Loucy (cell line): ENCODE measurements at regions not wholly inside any gene's neighbourhood (a gene's known extent, or its start where the extent isn't known, plus 50 kb on each side); places are given as distances from the start of the nearest gene placed in this dataset.

Source experiments
- H2AFZ ChIP-seq: fragments of 200-600 bp; sonication (generic); 2 replicates; pipeline ENCODE4 v1.6.0; 2016; ENCODE audit warnings: antibody characterized with exemption, mild to moderate bottlenecking, low read length, moderate library complexity
- H3F3A ChIP-seq: fragments of 200-600 bp; 2 replicates; pipeline ENCODE4 v1.6.0; 2016; ENCODE audit warnings: antibody characterized with exemption, low read depth, mild to moderate bottlenecking
- H3K27me3 ChIP-seq: fragments of 200-600 bp; sonication (generic); 2 replicates; pipeline ENCODE4 v1.6.1; 2014; ENCODE audit warnings: low read length, mild to moderate bottlenecking; ENCODE audit not compliant: insufficient read depth, poor library complexity, severe bottlenecking
- H3K36me3 ChIP-seq: fragments of 200-600 bp; sonication (generic); 2 replicates; pipeline ENCODE4 v1.6.1; 2016; ENCODE audit warnings: low read length; ENCODE audit not compliant: insufficient read depth
- H3K4me1 ChIP-seq: fragments of 200-600 bp; sonication (generic); 2 replicates; pipeline ENCODE4 v1.5.1; 2014; ENCODE audit warnings: low read length, mild to moderate bottlenecking; ENCODE audit not compliant: insufficient read depth, poor library complexity, severe bottlenecking
- H3K4me2 ChIP-seq: fragments of 200-600 bp; sonication (generic); 2 replicates; pipeline ENCODE4 v1.6.0; 2014; ENCODE audit warnings: antibody characterized with exemption, low read length, low read depth, mild to moderate bottlenecking; ENCODE audit not compliant: poor library complexity, severe bottlenecking
- H3K4me3 ChIP-seq: fragments of 200-600 bp; sonication (generic); 2 replicates; pipeline ENCODE4 v1.5.1; 2014; ENCODE audit warnings: low read length, mild to moderate bottlenecking, mixed read lengths; ENCODE audit not compliant: poor library complexity, severe bottlenecking
- H3K79me2 ChIP-seq: fragments of 200-600 bp; sonication (generic); 2 replicates; pipeline ENCODE4 v1.6.1; 2014; ENCODE audit warnings: low read length; ENCODE audit not compliant: insufficient read depth
- H3K9ac ChIP-seq: fragments of 200-600 bp; sonication (generic); 2 replicates; pipeline ENCODE4 v1.6.0; 2014; ENCODE audit warnings: mild to moderate bottlenecking, low read depth, low read length, moderate library complexity; ENCODE audit not compliant: poor library complexity, severe bottlenecking
- H3K9me2 ChIP-seq: fragments of 200-600 bp; sonication (generic); replicated peaks from 2 replicates; pipeline ENCODE4 v1.6.1; 2016; ENCODE audit warnings: low read depth, low read length, mixed read lengths
- H3K9me3 ChIP-seq: fragments of 200-600 bp; sonication (generic); 2 replicates; pipeline ENCODE4 v1.6.1; 2014; ENCODE audit warnings: mild to moderate bottlenecking, antibody characterized with exemption, low read length, low read depth; ENCODE audit not compliant: insufficient read depth
- H4K20me1 ChIP-seq: fragments of 200-600 bp; sonication (generic); 2 replicates; pipeline ENCODE4 v1.6.0; 2014; ENCODE audit warnings: antibody characterized with exemption, low read length, mild to moderate bottlenecking; ENCODE audit not compliant: insufficient read depth, poor library complexity, severe bottlenecking
- CTCF ChIP-seq: fragments of 200-600 bp; sonication (generic); conservative IDR thresholded peaks from 2 replicates; pipeline ENCODE4 v1.5.1; 2014; ENCODE audit warnings: mild to moderate bottlenecking, antibody characterized with exemption, low read length
- EZH2phosphoT487 ChIP-seq: fragments of 200-600 bp; IDR thresholded peaks from 2 replicates; pipeline ENCODE4 v1.6.1; 2018; ENCODE audit warnings: antibody characterized with exemption, mild to moderate bottlenecking, moderate library complexity, borderline replicate concordance

DNA sequence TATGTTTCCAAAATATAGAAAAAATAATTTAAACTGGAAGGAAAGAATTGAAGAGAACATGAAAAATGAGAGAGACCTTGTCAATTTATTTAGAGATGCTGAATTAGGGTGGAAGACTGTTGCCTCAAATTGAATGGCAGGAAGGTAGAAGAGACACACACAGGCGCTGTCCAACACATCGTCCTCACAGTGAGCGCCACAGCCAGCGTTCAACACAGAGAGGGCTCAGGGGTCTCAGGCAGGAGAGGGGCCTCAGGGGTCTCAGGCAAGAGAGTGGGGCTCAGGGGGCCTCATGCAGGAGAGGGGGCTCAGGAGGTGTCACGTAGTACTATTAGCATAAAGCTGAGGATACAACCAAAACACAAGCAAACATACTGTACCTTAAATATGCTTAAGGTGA is 65.7 kb downstream of the TMEM18 start:
- TF ChIP-seq CTCF, result no peak
- TF ChIP-seq EZH2phosphoT487, result no peak
- no peaks in the 10 kb centered on the region for H3K4me1 ChIP-seq
- H3K79me2 ChIP-seq, result no peaks in the 10 kb centered on the region
- H4K20me1 ChIP-seq, result no peaks in the 10 kb centered on the region
- H3K4me2 ChIP-seq, result no peak overlapping the region
- H3K9ac ChIP-seq, result no peak overlapping the region
- H3F3A ChIP-seq, result no peaks in the 10 kb centered on the region
- no peaks in the 10 kb centered on the region for H3K27me3 ChIP-seq
- no peaks in the 10 kb centered on the region for H3K36me3 ChIP-seq
- H3K4me3 ChIP-seq, result no peak overlapping the region
- no peak overlapping the region for H2AFZ ChIP-seq
- no peaks in the 10 kb centered on the region for H3K9me2 ChIP-seq
- no peaks in the 10 kb centered on the region for H3K9me3 ChIP-seq

DNA sequence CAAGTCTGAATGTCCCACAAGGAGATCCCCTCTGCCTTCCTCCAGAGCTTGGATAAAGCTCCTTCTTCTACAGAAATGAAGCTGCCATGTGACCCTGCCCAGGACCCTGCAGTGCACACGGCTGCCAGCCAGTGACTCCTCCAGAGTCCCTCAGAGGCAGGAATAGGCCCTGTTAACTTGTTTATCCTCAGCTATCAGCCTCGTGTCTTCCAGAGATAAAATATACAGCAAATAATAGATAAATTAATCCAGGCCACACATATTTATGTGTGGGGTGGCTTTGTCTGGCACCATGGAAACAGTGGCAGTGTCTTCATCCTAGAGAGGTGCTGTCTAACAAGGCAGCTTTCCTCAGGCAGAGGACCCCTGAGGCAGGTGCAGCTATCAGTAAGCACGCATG is 66.7 kb downstream of the TMEM18 start:
- H2AFZ ChIP-seq, result no peak overlapping the region
- H3K4me3 ChIP-seq, result no peak overlapping the region
- H3K4me1 ChIP-seq, result no peaks in the 10 kb centered on the region
- H3K9me2 ChIP-seq, result no peaks in the 10 kb centered on the region
- H3K4me2 ChIP-seq, result no peak overlapping the region
- no peak for TF ChIP-seq CTCF
- no peak for TF ChIP-seq EZH2phosphoT487
- H3K9ac ChIP-seq, result no peak overlapping the region
- no peaks in the 10 kb centered on the region for H4K20me1 ChIP-seq
- H3K79me2 ChIP-seq, result no peaks in the 10 kb centered on the region
- H3F3A ChIP-seq, result no peaks in the 10 kb centered on the region
- H3K27me3 ChIP-seq, result no peaks in the 10 kb centered on the region
- H3K36me3 ChIP-seq, result no peaks in the 10 kb centered on the region
- no peaks in the 10 kb centered on the region for H3K9me3 ChIP-seq

DNA sequence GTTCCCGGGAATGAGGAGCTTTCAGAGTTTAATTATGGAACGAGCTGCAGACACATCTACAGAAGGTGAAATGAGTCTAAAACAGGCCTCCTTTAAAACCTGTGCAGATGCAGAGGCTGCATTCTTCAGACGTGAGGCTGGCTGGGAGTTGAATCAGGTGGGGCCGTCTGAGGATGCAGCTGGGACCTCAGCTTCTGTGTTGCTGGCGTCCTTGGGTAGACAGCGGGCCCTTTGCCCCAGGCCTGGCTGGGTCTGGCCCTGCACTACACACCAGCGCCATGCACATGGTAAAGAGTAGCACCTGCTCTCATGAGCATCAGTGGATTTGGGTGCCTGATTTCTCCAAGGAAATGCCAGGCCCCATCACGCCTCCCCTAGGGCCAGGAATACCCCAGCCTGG is 67.3 kb downstream of the TMEM18 start:
- H3F3A ChIP-seq, result no peaks in the 10 kb centered on the region
- H3K27me3 ChIP-seq, result no peaks in the 10 kb centered on the region
- H3K9ac ChIP-seq, result no peak overlapping the region
- no peak overlapping the region for H3K4me3 ChIP-seq
- no peaks in the 10 kb centered on the region for H3K4me1 ChIP-seq
- H3K79me2 ChIP-seq, result no peaks in the 10 kb centered on the region
- no peak for TF ChIP-seq CTCF
- TF ChIP-seq EZH2phosphoT487, result no peak
- no peaks in the 10 kb centered on the region for H3K9me3 ChIP-seq
- H3K36me3 ChIP-seq, result no peaks in the 10 kb centered on the region
- no peaks in the 10 kb centered on the region for H4K20me1 ChIP-seq
- no peak overlapping the region for H2AFZ ChIP-seq
- H3K9me2 ChIP-seq, result no peaks in the 10 kb centered on the region
- H3K4me2 ChIP-seq, result no peak overlapping the region
